ENCODE measurements at regions not wholly inside any gene's neighbourhood (a gene's known extent, or its start where the extent isn't known, plus 50 kb on each side); places are given as distances from the start of the nearest gene placed in this dataset.
"Not testable (repeated sequence)": the region's sequence is repeated elsewhere in the genome, so short reads cannot be mapped to it uniquely, and the experiment has no call there.

- TF ChIP-seq CTCF, POLR2A (IDR thresholded peaks at IDR 0.05): not testable (repeated sequence)
Measured at GRCh38 chr4:4099610-4100009, 127.1 kb downstream of the OTOP1 start.
